Activated naive CD4-positive, alpha-beta T cell treated with anti-CD3 and anti-CD28 coated beads, Interleukin-2, amount 50 U/mL, for 72 hours (primary cell): ENCODE measurements at regions not wholly inside any gene's neighbourhood (a gene's known extent, or its start where the extent isn't known, plus 50 kb on each side); places are given as distances from the start of the nearest gene placed in this dataset.

Source experiments
- ATAC-seq, 2 donors: fragments of 150-1000 bp; cut with Tn5 transposase; 2 replicates each; pipeline ENCODE4 v1.10.0; 2021; ENCODE audit warnings: mild to moderate bottlenecking in 2 of 2, moderate library complexity in 2 of 2
- DNase-seq, 2 donors: peaks; one replicate each; pipeline ENCODE4 v3.0.0; 2021 to 2022; ENCODE audit warnings: low spot score in 2 of 2
- H3K27ac Mint-ChIP-seq, 2 donors: one replicate each; pipeline ENCODE4 v1.8.0; 2022; ENCODE audit warnings: mild to moderate bottlenecking in 2 of 2, mixed read lengths in 2 of 2
- H3K36me3 Mint-ChIP-seq, 2 donors: one replicate each; pipeline ENCODE4 v1.8.0; 2022; ENCODE audit warnings: mixed read lengths in 2 of 2
- H3K9me3 Mint-ChIP-seq, 2 donors: one replicate each; pipeline ENCODE4 v1.8.0; 2022; ENCODE audit warnings: mixed read lengths in 2 of 2

- H3K36me3 Mint-ChIP-seq: no peaks in the 10 kb centered on the region
- no peak overlapping the region for H3K27ac Mint-ChIP-seq
- no peak for DNase-seq
- no peaks in the 10 kb centered on the region for H3K9me3 Mint-ChIP-seq
- ATAC-seq: no peak
Measured at GRCh38 chr10:42958142-42958868, 118.6 kb upstream of the RET start.

- Mint-ChIP-seq H3K9me3 (no peaks in the 10 kb centered on the region), H3K36me3 (no peaks in the 10 kb centered on the region), H3K27ac (no peak overlapping the region)
- DNase-seq (peak in 1 of 2 donors; percentile 43), ATAC-seq (no peak)
Measured at GRCh38 chr10:42959833-42960232, 117.0 kb upstream of the RET start.

GRCh38 chr10:42960491-42960990 lies 116.3 kb upstream of the RET start:
- DNase-seq: no peak
- Mint-ChIP-seq H3K9me3 (no peaks in the 10 kb centered on the region), H3K36me3 (no peaks in the 10 kb centered on the region), H3K27ac (no peak overlapping the region)
- no peak for ATAC-seq

DNA sequence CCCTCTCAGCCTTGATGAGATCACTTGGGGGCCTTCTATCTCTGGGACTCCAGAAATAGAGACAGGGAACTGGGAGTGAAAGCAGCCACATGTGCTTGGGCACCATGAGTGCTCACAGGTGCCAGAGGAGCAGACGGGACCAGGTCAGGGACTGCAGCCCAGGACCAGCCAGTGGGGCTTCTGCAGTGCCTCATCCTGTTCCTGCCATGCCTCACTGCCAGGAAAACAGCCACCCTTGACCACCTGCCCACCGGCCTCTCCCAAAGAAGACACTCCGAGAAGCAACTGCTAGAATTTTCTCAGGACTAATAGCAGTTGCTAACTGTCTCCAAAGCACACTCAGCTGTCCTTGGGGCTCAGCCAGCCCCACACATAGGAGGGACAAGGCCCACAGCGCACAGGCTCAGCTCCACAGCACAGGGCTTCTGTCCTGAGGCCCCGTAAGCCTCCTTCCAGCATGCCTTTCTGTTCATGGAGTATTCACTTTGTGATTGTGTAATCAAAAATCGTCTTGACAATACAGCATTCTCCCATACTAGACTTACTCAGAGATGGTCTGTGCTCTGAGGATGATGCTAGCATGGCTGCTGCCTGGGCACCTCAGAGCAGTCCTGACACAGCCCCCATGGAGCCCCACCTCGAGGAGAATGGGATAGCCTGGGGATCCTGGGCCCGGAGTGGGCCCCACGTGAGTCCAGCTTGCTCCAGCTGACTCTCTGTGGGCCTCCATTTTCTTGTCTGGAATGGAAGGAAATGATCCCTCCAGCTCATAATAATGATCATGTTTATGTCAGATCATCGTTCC lies 115.7 kb upstream of the RET start:
- no peak for DNase-seq
- no peaks in the 10 kb centered on the region for H3K9me3 Mint-ChIP-seq
- no peaks in the 10 kb centered on the region for H3K36me3 Mint-ChIP-seq
- no peak overlapping the region for H3K27ac Mint-ChIP-seq
- no peak for ATAC-seq

- no peaks in the 10 kb centered on the region for H3K36me3 Mint-ChIP-seq
- H3K9me3 Mint-ChIP-seq: no peaks in the 10 kb centered on the region
- DNase-seq: peak in 1 of 2 donors; percentile 20
- ATAC-seq: no peak
- H3K27ac Mint-ChIP-seq: no peak overlapping the region
Measured at GRCh38 chr10:42961796-42962109, 115.1 kb upstream of the RET start.

GRCh38 chr10:42962110-42962901 lies 114.6 kb upstream of the RET start:
- H3K36me3 Mint-ChIP-seq: no peaks in the 10 kb centered on the region
- H3K27ac Mint-ChIP-seq: no peak overlapping the region
- ATAC-seq (no peak), DNase-seq (peak in 1 of 2 donors; percentile 50)
- H3K9me3 Mint-ChIP-seq: no peaks in the 10 kb centered on the region

DNA sequence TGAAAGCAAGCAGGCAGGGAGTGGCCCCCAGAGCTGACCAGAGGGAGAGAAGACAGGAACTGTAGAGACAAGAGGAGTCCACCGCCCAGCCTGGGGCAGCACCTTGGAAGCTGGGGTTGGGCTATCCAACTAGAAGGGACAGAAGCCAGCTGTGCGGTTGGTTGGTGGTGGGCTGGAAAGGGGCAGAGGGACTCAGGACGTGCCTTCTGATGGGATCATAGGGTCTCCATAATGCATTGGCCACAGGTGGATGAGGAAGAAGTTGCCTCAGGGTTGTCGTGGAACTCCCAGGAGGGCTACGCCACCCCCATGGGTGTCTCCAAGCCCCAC lies 114.0 kb upstream of the RET start:
- Mint-ChIP-seq H3K27ac (no peak overlapping the region), H3K36me3 (no peaks in the 10 kb centered on the region), H3K9me3 (no peaks in the 10 kb centered on the region)
- DNase-seq (no peak), ATAC-seq (no peak)

DNA sequence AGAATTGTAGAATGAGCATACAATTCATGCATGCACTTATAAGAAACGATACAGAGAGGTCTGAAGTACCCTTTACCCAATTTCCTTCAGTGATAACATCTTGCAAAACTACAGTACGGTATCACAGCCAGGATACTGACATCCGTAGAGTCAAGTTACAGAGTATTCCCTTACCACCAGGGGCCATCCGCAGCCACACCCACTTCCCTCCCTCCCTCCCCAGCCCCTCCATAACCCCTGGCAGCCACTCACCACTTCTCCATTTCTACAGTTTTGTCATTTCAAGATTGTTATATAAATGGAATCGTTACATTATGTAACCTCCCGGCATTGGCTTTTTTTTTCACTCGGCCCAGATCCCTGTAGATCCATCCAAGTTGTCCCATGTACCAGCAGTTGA lies 113.6 kb upstream of the RET start:
- H3K27ac Mint-ChIP-seq: no peak overlapping the region
- H3K36me3 Mint-ChIP-seq: no peaks in the 10 kb centered on the region
- no peak for DNase-seq
- ATAC-seq: no peak
- no peaks in the 10 kb centered on the region for H3K9me3 Mint-ChIP-seq

GRCh38 chr10:42969147-42969546 lies 107.7 kb upstream of the RET start:
- no peaks in the 10 kb centered on the region for H3K9me3 Mint-ChIP-seq
- no peak for DNase-seq
- no peak for ATAC-seq
- H3K36me3 Mint-ChIP-seq: no peaks in the 10 kb centered on the region
- no peak overlapping the region for H3K27ac Mint-ChIP-seq

- Mint-ChIP-seq H3K27ac (no peak overlapping the region), H3K9me3 (no peaks in the 10 kb centered on the region), H3K36me3 (no peaks in the 10 kb centered on the region)
- DNase-seq: no peak
- no peak for ATAC-seq
Measured at GRCh38 chr10:42969909-42970308, 107.0 kb upstream of the RET start.

DNA sequence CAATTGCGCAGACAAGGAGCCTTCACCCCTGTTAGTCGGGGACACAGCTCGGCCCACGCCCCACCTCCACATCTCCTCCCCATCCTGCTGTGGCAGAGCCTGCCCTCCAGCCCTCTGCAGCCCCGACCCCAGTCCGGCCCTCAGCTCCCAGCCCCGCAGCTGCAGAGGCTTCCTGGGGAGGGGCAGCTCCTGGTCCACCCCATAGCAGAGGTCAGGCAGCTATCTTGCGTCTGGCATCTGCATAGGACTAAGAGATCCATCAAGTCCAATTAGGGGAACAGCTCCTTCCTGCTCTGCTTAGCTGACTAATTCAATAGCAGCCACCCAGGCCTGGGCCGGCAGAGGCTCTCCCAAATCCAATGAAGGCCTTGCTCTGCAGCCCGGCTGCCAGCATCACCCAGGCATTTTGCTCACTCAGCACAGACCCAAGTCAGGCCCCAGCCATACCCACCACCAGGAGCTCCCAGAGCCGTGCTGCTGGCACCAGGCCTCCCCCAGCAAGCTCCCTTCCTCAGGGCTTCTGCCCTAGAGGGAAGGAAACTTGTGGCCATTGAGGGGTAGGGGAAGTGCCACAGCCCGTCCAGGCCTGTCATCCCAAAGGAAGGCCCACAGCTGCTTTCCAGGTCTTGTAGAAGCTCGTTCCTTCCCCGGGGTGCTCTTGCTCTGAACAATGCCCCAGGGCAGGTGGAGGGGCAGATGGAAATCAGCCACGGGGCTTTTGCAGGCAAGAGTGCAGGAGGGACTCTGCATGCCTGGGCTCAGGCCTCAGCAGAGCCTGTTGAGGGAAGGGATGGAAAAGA lies 106.2 kb upstream of the RET start:
- H3K27ac Mint-ChIP-seq: no peak overlapping the region
- H3K9me3 Mint-ChIP-seq: no peaks in the 10 kb centered on the region
- no peak for ATAC-seq
- no peak for DNase-seq
- H3K36me3 Mint-ChIP-seq: no peaks in the 10 kb centered on the region

GRCh38 chr10:42971251-42971599 lies 105.6 kb upstream of the RET start:
- Mint-ChIP-seq H3K36me3 (no peaks in the 10 kb centered on the region), H3K9me3 (no peaks in the 10 kb centered on the region), H3K27ac (no peak overlapping the region)
- ATAC-seq: no peak
- DNase-seq: no peak

DNA sequence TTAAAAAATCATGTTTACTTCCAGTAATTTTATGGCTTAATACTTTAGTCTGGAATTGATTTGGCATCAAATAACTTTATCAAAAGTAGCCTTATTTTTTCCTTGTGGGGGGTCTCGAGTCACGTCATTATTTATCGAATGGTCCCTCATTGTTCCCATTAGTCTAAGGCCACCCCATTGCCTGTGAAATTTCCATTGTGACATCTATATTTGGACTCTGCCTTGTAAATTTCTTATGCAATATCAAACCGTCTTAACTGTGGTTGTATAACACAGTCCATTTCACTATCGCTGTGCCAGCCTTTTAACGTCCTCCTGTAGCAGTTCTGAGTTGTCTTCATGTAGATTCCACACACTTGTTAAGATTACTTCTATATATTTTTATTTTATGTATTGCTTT lies 103.9 kb upstream of the RET start:
- DNase-seq (no peak), ATAC-seq (no peak)
- Mint-ChIP-seq H3K36me3 (no peaks in the 10 kb centered on the region), H3K27ac (no peak overlapping the region), H3K9me3 (no peaks in the 10 kb centered on the region)

DNA sequence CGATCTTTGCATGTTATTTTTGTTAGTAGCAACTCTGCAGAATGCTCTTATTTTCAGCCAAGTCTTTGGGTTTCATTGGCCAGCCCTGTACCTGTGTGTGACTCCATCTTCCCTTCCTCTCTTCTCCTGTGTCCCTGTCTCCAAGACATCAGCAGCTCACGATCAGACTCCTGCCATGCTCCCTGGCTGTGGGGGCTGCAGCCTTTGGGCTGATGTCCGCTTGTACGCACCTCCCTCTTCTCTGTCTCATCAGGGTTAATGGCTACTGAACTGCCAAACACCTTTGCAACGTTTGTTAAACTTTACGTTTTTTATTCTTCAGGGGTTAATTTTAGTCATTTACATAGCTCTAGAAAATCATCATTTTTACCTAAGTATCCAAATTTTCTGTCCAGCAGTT lies 103.5 kb upstream of the RET start:
- no peak for DNase-seq
- no peaks in the 10 kb centered on the region for H3K36me3 Mint-ChIP-seq
- no peaks in the 10 kb centered on the region for H3K9me3 Mint-ChIP-seq
- ATAC-seq: no peak
- H3K27ac Mint-ChIP-seq: no peak overlapping the region

DNA sequence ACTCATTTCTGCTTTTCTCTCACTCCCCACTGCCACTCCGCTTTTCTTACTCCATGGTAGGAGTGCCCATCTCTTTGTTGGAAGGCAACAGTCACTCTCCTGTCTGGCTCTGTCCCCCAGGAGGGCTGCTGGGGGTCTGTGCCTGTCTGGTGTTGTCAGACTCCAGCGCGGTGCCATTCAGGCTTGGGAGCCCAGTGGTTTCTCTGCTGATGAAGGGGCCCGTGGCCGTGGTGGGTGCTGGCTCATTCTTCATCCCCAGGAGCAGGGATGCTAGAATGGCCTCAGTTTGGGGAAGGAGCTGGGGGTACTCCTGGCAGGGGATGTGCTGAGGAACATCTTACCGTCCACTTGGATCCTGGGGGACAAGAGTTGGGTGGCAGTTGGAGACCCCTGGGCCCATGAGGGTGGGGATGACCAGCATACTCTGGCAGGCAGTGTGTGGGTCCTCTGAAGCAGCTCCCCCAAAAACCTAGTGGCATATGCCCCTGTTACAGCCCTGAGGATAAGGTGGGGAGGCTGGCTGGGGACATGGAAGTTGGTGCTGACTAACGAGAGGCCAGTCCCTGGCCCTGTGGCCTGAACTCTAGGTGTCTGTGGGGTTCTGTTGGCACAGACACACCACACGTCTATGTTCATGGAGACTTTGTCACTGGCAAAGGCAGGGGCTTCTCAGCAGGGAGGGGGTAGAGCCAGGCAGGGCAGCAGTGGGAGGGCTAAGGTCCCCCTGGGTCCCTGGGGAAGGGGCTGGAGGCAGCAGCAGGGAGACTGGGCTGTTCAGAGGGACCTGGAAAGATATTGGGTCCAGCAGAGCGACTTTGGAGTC lies 102.8 kb upstream of the RET start:
- DNase-seq (no peak), ATAC-seq (no peak)
- no peak overlapping the region for H3K27ac Mint-ChIP-seq
- H3K9me3 Mint-ChIP-seq: no peaks in the 10 kb centered on the region
- H3K36me3 Mint-ChIP-seq: no peaks in the 10 kb centered on the region

- ATAC-seq: no peak
- Mint-ChIP-seq H3K9me3 (no peaks in the 10 kb centered on the region), H3K27ac (no peak overlapping the region), H3K36me3 (no peaks in the 10 kb centered on the region)
- DNase-seq: no peak
Measured at GRCh38 chr10:42974693-42975002, 102.2 kb upstream of the RET start.
